Inflammatory macrophage treated with lipopolysaccharide for 1 hour (primary cell): ENCODE measurements at regions not wholly inside any gene's neighbourhood (a gene's known extent, or its start where the extent isn't known, plus 50 kb on each side); places are given as distances from the start of the nearest gene placed in this dataset.
"Not testable (repeated sequence)": the region's sequence is repeated elsewhere in the genome, so short reads cannot be mapped to it uniquely, and the experiment has no call there.

Experiments used
- DNase-seq, 2 donors: peaks; one replicate each; pipeline ENCODE4 v3.0.0-alpha.2; 2020 to 2022

GRCh38 chr4:57789666-57790065, 679.5 kb upstream of the IGFBP7 start:
- no peak for DNase-seq

DNA sequence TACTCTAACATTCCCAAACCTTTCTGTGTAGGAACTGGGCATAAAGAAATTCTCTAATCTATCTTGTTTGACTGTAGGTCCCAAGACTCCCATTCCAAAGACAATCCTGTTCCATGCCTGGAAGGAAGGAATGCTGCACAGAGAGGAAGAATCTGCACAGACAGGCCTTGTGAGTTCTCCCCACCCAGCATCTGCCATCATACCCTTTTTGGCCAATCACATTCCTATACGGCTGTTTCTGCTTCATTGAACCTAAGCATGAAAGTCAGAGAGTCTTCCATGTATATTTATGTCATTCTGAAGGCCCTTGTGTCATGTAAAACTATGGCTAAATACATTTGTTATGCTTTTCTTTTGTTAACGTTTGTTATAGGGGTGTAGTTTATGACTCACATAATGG, 667.7 kb upstream of the IGFBP7 start:
- DNase-seq: no peak

DNA sequence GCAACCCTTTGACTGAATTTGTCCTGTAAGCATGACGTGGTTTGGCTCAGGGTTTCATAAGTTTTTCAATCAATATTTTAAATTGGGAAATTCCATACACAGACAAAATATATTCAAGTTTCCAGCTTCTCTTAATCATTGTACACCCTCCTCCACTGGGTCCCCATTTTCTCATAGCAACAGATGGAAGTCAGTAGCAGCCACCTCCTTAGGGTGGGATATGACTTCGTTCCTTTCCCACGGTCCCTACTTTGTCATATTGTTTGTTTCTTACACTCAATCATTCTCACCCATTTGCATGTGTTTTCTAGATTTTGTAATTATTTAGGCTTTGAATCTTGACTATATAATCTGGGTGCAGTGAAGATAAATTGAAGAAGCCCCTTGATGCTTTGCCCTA, 664.5 kb upstream of the IGFBP7 start:
- no peak for DNase-seq

DNA sequence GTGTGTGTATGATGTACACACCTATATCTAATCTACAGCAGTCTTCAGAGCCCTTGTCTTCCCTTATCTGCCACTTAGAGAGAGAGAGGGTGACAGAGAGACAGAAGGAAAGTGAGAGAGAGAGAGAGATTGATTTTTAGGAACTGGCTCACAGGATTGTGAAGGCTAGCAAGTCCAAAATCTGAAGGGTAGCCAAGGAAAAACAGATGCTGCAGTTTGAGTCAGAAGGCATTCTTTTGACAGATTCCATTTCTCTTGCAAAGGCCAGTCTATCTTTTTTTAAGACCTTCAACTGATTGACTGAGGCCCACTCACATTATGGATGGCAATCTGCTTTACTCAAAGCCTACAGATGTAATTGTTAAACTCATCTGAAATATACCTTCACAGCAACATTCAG, 664.0 kb upstream of the IGFBP7 start:
- no peak for DNase-seq

DNA sequence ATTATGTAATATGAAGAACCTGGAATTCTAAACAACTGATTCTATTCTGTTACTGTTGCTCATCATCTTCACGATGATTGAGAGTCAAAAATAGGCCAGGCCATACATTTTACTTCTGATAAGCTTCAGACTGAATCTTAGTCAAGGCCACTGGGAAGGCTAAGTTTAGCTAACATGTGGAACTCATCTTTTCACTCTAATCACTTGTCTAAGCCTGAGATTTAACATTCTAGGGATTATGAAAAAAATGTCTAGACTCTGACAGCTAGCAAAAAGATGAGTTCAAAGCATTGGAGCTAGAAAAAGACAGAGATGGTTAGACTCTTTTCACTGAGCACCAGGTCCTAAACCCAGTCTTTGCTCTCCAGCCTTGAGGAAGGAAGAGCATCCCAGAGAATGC, 656.2 kb upstream of the IGFBP7 start:
- no peak for DNase-seq

GRCh38 chr4:57764856-57765255, 654.7 kb upstream of the IGFBP7 start:
- DNase-seq: no peak

DNA sequence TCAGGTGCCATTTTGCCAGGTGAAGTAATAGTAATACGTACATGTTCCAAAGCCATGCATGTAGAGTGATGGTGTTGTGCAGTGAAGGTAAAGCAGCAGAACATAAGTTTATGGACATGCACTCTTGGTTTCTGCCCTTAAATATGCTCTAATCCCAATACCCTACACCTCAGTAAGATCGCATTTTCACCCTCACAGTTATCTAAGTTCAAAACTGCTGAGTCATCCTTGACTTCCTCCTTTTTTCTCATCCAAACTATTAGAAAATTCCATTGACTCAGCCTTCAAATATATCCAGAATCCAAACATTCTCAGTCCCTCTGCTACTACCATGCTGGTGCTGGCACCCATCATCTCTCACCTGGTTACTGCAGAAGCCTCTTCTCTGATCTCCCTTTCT, 652.9 kb upstream of the IGFBP7 start:
- no peak for DNase-seq

DNA sequence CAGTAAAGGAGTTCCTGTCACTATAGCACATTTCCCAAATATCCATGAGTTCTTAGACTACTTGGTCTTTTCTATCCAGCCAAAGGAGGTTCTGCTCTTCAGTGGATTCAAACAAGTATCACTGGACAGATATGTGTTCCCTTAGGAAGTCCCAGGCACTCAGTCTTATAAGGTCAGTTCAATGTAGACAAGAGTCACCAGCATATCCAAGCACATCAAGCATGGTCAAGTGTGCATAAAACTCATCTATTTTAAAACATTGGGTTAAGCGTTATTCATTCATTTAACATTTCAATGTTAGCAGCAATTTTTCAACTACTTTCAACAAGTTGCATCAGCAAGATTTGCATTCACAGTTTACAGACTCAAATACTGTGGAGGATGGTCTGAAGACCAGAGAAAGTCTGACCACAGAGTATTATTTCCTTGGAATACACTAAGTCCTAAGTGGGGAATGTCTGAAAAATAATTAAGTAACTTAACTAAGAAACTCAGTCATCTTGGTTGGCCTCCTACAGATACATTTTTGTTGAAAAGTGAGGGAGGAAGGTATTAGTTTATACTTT, 630.5 kb upstream of the IGFBP7 start:
- no peak for DNase-seq

DNA sequence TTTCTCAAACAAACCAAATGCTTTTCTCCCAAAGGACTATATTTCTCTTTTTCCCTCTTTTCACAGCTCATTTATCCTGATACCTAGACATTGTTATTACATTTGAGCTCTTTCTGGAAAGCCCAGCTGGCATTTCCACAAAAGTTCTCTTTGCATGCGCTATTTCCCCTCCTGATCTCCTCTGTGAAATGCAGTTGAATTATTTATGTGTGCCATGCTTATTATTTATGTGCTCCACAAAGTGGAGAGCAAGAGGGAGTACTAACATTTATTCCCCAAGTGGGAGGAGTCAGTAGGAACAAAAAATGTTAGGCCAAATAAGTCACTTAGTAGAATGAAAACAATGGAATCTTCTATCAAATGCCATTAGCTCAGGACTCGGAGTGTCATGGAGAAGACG, 626.6 kb upstream of the IGFBP7 start:
- DNase-seq: no peak

GRCh38 chr4:57734104-57734670, 624.0 kb upstream of the IGFBP7 start:
- DNase-seq: no peak

DNA sequence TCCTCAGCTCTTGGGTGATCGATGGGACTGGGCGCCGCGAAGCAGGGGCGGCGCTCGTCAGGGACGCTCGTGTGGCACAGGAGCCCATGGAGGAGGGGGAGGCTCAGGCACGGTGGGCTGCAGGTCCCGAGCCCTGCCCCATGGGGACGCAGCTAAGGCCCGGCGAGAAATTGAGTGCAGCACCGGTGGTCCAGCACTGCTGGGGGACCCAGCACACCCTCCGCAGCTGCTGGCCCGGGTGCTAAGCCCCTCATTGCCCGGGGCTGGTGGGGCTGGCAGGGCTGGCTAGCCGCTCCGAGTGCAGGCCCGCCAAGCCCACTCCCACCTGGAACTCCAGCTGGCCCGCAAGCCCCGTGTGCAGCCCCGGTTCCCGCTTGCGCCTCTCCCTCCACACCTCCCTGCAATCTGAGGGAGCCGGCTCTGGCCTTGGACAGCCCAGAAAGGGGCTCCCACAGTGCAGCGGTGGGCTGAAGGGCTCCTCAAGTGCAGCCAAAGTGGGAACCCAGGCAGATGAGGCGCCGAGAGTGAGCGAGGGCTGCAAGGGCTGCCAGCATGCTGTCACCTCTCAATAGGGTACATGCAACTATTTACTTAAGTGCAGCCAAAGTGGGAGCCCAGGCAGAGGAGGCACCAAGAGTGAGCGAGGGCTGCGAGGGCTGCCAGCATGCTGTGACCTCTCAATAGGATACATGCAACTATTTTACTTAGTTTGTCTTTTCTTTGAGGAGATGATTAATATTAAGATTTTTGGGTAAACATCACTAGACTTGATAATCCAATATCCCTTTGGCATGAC, 619.8 kb upstream of the IGFBP7 start:
- not testable (repeated sequence) for DNase-seq

DNA sequence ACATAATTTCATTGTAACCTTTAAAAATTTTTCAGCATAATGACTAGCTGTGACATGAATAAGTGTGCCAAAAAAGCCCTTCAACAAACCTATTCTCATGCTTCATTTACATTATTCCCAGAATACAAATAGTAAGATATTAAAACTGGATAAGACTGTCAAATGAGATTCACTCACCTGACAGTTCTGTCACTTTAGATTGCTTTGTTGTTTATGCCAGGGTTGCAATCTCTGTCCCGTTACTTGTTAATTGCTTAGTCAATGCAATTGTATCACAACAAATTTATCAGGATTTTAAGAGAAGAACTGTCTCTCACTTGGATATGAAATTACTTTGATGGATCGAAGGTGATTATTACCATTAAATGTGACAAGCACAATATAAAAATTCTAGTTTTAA, 616.0 kb upstream of the IGFBP7 start:
- no peak for DNase-seq

- DNase-seq: no peak
Measured at GRCh38 chr4:57719456-57719855, 609.3 kb upstream of the IGFBP7 start.

- not testable (repeated sequence) for DNase-seq
Measured at GRCh38 chr4:57714313-57714712, 604.1 kb upstream of the IGFBP7 start.

DNA sequence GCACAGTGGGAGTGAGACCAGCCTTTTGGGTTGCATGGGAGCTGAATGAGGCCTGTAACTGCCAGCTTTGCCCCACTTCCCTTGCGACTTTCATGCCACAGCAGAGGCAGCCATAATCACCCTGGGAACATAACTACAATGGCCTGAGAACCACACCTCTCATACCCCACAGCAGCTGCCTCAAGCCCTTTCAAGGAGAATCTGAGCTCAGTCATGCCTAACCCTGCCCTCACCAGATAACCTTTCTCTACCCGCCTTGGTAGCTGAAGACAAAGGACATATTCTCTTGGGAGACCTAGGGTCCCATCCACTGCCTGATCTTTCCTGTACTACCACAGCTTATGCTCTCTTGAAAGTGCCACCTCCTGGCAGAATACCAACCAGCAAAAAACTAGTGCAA, 599.9 kb upstream of the IGFBP7 start:
- no peak for DNase-seq

DNA sequence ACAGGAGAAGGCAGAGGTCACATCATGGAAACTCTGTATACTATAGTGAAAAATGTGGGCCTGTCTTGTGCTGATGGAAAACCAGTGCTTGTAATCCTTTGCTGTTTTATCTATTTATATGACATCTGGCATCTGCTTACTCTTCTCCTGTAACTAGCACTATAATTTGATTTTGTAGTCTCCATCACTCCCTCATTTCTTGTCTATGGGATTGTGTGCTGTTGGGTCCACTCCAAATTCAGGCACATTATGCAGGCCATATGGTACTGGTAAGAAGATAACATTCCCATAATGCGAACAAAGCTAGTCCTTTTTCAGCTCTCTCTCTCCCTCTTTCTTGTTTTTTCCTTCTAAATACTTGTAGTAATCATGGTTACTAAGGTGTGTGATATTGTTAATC, 581.2 kb upstream of the IGFBP7 start:
- DNase-seq: no peak

GRCh38 chr4:57689693-57690205, 579.6 kb upstream of the IGFBP7 start:
- DNase-seq: no peak

DNA sequence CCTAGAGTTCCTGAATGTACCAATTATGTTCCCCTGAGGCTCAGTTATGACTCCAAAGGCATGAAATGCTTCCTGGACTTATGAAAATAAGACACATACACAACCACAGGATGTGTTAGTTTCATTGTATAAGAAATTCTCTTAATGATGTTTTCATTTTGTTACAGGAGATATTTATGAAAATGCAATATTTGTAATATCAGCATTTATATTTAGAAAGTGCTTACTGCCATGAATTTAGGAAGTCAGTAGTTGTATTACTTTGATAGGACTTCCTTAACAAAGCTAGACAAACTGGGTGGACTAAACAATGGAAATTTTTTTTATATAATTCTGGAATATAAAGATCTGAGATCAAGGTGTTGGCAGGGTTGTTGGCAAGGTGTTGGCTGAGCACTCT, 572.1 kb upstream of the IGFBP7 start:
- DNase-seq: no peak

- DNase-seq: no peak
Measured at GRCh38 chr4:57679969-57680368, 569.8 kb upstream of the IGFBP7 start.

GRCh38 chr4:57676394-57676793, 566.2 kb upstream of the IGFBP7 start:
- DNase-seq: no peak

GRCh38 chr4:57672846-57673433, 562.8 kb upstream of the IGFBP7 start:
- no peak for DNase-seq

- no peak for DNase-seq
Measured at GRCh38 chr4:57668621-57669020, 558.4 kb upstream of the IGFBP7 start.

- no peak for DNase-seq
Measured at GRCh38 chr4:57665806-57666205, 555.6 kb upstream of the IGFBP7 start.

DNA sequence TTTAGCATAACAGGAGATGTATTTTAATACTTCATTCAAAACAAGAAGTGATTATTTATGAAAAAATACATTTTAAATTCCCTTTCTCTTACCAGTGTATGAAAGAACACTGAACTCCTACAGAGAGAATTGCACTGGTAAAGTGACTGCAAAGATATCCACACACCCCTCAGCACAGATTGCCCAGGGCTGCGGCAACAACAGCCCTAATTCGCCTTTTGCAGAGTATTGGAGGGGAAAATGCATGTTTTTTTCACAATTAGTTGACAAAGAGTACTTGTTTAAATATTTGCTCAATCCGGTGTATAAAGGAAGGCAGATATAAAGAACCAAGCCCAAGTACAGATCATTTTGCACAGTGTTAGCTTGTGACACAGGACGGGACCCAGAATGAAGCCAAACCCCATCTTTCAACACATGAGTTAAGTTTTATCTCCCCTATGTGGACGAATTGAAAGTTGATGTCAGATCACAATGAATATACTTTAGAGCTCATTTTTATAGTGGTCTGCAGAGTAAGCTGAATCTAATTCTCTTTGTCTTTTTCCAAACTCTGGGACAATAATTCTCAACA, 551.4 kb upstream of the IGFBP7 start:
- no peak for DNase-seq
